Transverse colon (tissue), 4 donors: ENCODE measurements at regions not wholly inside any gene's neighbourhood (a gene's known extent, or its start where the extent isn't known, plus 50 kb on each side); places are given as distances from the start of the nearest gene placed in this dataset.
A peak's percentile ranks its signal among the peaks of the same experiment; 100 is the strongest.

Experiments
- DNase-seq: peaks from one replicate; pipeline ENCODE4 v3.0.0-alpha.2; 2019
- H3K27ac ChIP-seq, 4 donors: fragments of 200-600 bp; sonication (generic); 2 replicates each; pipeline ENCODE4 v1.5.1; 2016 to 2018; ENCODE audit warnings: inconsistent platforms in 4 of 4
- H3K27me3 ChIP-seq: fragments of 200-600 bp; sonication (generic); 2 replicates; pipeline ENCODE4 v1.5.1; 2017; ENCODE audit warnings: inconsistent platforms
- H3K36me3 ChIP-seq, 4 donors: fragments of 200-600 bp; sonication (generic); 2 replicates each; pipeline ENCODE4 v1.5.1; 2017 to 2019; ENCODE audit warnings: inconsistent platforms in 4 of 4
- H3K4me1 ChIP-seq, 4 donors: fragments of 200-600 bp; sonication (generic); 2 replicates each; pipeline ENCODE4 v1.5.1; 2017 to 2020; ENCODE audit warnings: inconsistent platforms in 4 of 4
- H3K4me3 ChIP-seq, 4 donors: fragments of 200-600 bp; sonication (generic); 1 replicate in 1 of 4; 2 replicates in 3 of 4; pipeline versions ENCODE4 v1.5.1 to v1.6.1; 2017 to 2019; ENCODE audit warnings: inconsistent platforms in 4 of 4
- H3K9me3 ChIP-seq, 2 donors: fragments of 200-600 bp; sonication (generic); 2 replicates each; pipeline ENCODE4 v1.5.1; 2017 to 2019; ENCODE audit warnings: inconsistent platforms in 2 of 2
- EP300 ChIP-seq: sonication (generic); formaldehyde crosslinking; IDR thresholded peaks from one replicate; pipeline ENCODE4 v1.6.1; 2017; ENCODE audit warnings: antibody characterized with exemption, low read depth
- POLR2A ChIP-seq: fragments of 450-650 bp; IDR thresholded peaks from one replicate; pipeline ENCODE4 v1.6.1; 2016; ENCODE audit warnings: antibody characterized with exemption, mild to moderate bottlenecking, moderate library complexity
- POLR2AphosphoS5 ChIP-seq, 3 donors: sonication (generic); formaldehyde crosslinking; IDR thresholded peaks; one replicate each; pipeline ENCODE4 v1.6.1; 2016; ENCODE audit warnings: antibody characterized with exemption in 3 of 3
- WGBS, 2 donors: methylation state at CpG; one replicate each; pipeline ENCODE4 v1.1.5; 2018; ENCODE audit warnings: low coverage in 1 of 2; 5-methylcytosine and 5-hydroxymethylcytosine counted together
- in situ Hi-C, 4 donors: fragments of 200-750 bp; cut with MboI; loops; one replicate each; pipeline versions ENCODE4 v1.15.0 to v1.15.1; 2017; ENCODE audit warnings: low sequenced_read_pairs in 3 of 4, low pct_ligation_motif_present in 1 of 4, low pct_unique_long_range_greater_than_20kb in 1 of 4
- intact Hi-C: fragments of 100-400 bp; cut with DNase I; formaldehyde crosslinking; loops from one replicate; pipeline ENCODE4 v1.15.1; 2023; ENCODE audit warnings: low total_unique reads
- TF ChIP-seq, protein P1 (sequence below), 5 experiments: fragments of 200-600 bp in 3 of 5; fragments of 450-650 bp in 2 of 5; sonication (generic) in 3 of 5; IDR thresholded peaks; 1 replicate in 2 of 5; 2 replicates in 3 of 5; pipeline ENCODE4 v1.5.1; 2016 to 2017; ENCODE audit warnings: antibody characterized with exemption in 5 of 5, inconsistent platforms in 3 of 5, mild to moderate bottlenecking in 2 of 5, moderate library complexity in 1 of 5

DNA sequence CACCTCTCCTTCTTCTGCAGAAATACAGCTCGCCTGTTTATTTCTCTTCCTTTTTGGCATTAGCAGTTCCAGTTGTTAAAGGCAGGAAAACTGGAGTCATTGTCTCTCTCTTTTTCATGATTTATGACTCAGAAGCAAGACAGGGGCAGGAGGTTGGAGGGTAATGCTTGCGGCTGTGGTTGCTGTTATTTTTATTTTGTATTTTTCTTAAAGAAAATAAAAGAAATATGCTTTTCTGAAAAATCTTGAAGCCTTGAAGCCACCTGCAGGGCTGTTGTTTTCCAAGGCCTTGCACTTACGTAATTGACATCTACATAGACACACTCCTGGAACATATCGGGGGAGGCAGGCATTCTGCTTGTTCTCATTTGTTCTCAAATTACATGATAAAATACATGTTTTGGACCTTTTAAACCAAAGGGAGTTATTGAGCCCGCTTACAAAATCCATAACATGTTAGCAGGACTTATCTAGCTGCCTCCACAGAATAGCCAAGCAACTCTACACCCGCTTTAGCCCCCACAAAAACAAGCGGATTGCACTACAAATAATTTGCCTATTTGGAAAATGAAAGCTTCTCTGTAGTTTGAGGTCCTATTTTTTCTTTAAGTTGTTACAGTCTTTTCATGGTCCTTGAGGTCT is 1004.6 kb upstream of the NR2F2 start:
- Histone ChIP-seq H3K4me3 (no peak overlapping the region), H3K36me3 (no peaks in the 10 kb centered on the region), H3K27me3 (peaks cover 10% of the 10 kb centered on the region), H3K4me1 (no peaks in the 10 kb centered on the region), H3K9me3 (no peaks in the 10 kb centered on the region), H3K27ac (peak overlapping the region; percentile 18 to 54 (median 38))
- no peak for DNase-seq
- 58 to 72% methylated on average over 6 to 7 of the region's 7 CpGs for WGBS, 2 donors
- in situ Hi-C loops (no loop called here), intact Hi-C loops (no loop called here)
- TF ChIP-seq, protein P1, sequence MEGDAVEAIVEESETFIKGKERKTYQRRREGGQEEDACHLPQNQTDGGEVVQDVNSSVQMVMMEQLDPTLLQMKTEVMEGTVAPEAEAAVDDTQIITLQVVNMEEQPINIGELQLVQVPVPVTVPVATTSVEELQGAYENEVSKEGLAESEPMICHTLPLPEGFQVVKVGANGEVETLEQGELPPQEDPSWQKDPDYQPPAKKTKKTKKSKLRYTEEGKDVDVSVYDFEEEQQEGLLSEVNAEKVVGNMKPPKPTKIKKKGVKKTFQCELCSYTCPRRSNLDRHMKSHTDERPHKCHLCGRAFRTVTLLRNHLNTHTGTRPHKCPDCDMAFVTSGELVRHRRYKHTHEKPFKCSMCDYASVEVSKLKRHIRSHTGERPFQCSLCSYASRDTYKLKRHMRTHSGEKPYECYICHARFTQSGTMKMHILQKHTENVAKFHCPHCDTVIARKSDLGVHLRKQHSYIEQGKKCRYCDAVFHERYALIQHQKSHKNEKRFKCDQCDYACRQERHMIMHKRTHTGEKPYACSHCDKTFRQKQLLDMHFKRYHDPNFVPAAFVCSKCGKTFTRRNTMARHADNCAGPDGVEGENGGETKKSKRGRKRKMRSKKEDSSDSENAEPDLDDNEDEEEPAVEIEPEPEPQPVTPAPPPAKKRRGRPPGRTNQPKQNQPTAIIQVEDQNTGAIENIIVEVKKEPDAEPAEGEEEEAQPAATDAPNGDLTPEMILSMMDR (IDR thresholded peaks at IDR 0.05), result no peak
- TF ChIP-seq POLR2AphosphoS5 (IDR thresholded peaks at IDR 0.05), result no peak
- no peak for TF ChIP-seq POLR2A
- TF ChIP-seq EP300, result no peak

- H3K4me1 ChIP-seq, result no peaks in the 10 kb centered on the region
- peak overlapping the region; percentile 5 to 54 (median 38) for H3K27ac ChIP-seq
- H3K27me3 ChIP-seq, result peaks cover 10% of the 10 kb centered on the region
- TF ChIP-seq POLR2AphosphoS5 (IDR thresholded peaks at IDR 0.05) (no peak), POLR2A (no peak), EP300 (no peak)
- TF ChIP-seq, protein P1 (IDR thresholded peaks at IDR 0.05), result no peak
- H3K9me3 ChIP-seq, result no peaks in the 10 kb centered on the region
- 24 to 52% methylated on average over 27 to 59 of the region's 59 CpGs for WGBS, 2 donors
- no peak for DNase-seq
- intact Hi-C loops (no loop called here), in situ Hi-C loops (no loop called here)
- no peaks in the 10 kb centered on the region for H3K36me3 ChIP-seq
- peak overlapping the region in 3 of 4 donors; percentile 14 to 36 (median 28) for H3K4me3 ChIP-seq
Observed at GRCh38 chr15:95326431-95327182, 1003.9 kb upstream of the NR2F2 start.

DNA sequence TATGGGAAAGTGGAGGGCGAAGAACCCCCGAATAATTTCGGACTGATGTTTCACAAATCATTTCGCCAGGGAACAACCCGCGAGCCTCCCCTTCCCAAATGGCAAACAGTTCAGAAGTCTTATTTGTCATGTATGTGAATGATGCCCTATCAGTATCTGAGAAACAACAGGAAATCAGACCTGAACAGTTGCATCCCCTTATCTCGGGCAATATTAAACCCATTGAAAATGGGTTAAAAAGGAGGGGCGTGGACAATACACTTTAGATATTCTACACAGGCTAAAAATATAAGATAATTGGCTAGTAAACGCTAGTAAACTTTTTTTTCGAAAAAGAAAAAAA is 1003.3 kb upstream of the NR2F2 start:
- WGBS, 2 donors, result 38 to 55% methylated on average over 10 of the region's 10 CpGs

GRCh38 chr15:95327661-95328060 is 1002.8 kb upstream of the NR2F2 start:
- Histone ChIP-seq H3K4me1 (no peaks in the 10 kb centered on the region), H3K36me3 (no peaks in the 10 kb centered on the region), H3K27ac (peak overlapping the region in 3 of 4 donors; percentile 5 to 54 (median 49)), H3K4me3 (no peak overlapping the region), H3K27me3 (peaks cover 10% of the 10 kb centered on the region), H3K9me3 (no peaks in the 10 kb centered on the region)
- WGBS, 2 donors, result 58 to 66% methylated on average over 4 to 10 of the region's 10 CpGs
- intact Hi-C loops (no loop called here), in situ Hi-C loops (no loop called here)
- TF ChIP-seq EP300 (no peak), POLR2AphosphoS5 (IDR thresholded peaks at IDR 0.05) (no peak), POLR2A (no peak)
- TF ChIP-seq, protein P1 (IDR thresholded peaks at IDR 0.05), result no peak
- DNase-seq, result no peak

More for the DNA sequence above, 1003.3 kb upstream of the NR2F2 start:
- intact Hi-C loops (no loop called here), in situ Hi-C loops (no loop called here)
- Histone ChIP-seq H3K4me3 (peak overlapping the region in 3 of 4 donors; percentile 14 to 36 (median 28)), H3K9me3 (no peaks in the 10 kb centered on the region), H3K4me1 (no peaks in the 10 kb centered on the region), H3K27me3 (peaks cover 10% of the 10 kb centered on the region), H3K27ac (peak overlapping the region; percentile 5 to 54 (median 38)), H3K36me3 (no peaks in the 10 kb centered on the region)
- no peak for DNase-seq
- no peak for TF ChIP-seq POLR2AphosphoS5 (IDR thresholded peaks at IDR 0.05)
- TF ChIP-seq, protein P1 (IDR thresholded peaks at IDR 0.05), result no peak
- no peak for TF ChIP-seq EP300
- TF ChIP-seq POLR2A, result no peak
